ENCODE measurements at regions not wholly inside any gene's neighbourhood (a gene's known extent, or its start where the extent isn't known, plus 50 kb on each side); places are given as distances from the start of the nearest gene placed in this dataset.
"Not testable (repeated sequence)": the region's sequence is repeated elsewhere in the genome, so short reads cannot be mapped to it uniquely, and the experiment has no call there.

DNA sequence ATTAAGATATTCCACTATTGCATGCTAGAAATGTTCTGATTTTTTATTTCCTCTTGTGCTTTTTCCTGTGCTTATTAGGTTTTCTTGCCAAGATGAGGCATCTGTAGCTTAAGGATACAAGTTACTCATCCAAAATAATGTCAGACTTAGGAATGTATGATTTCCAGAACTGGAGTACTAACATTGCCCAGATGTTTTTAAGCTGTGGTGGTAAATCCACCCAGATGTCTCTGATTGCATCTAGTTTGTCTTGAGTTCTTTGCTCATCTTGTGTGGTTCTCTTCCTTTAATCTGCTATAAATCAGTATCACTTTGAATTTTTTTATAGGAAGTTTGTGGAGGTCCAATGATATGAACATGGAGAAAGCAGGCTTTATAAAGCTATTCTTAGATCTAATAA lies 337.5 kb upstream of the ZNF608 start:
- Histone ChIP-seq H3K27ac (no peak overlapping the region), H3K36me3 (no peaks in the 10 kb centered on the region), H3K4me3 (no peak overlapping the region), H3K9me3 (no peaks in the 10 kb centered on the region), H3K27me3 (no peaks in the 10 kb centered on the region), H3K4me1 (no peaks in the 10 kb centered on the region)
- in situ Hi-C loops (cut with MboI; ENCODE audit: low pct_ligation_motif_present in 1 of 4, low pct_unique_long_range_greater_than_20kb in 1 of 4, low sequenced_read_pairs in 3 of 4) (no loop called here), intact Hi-C loops (cut with DNase I; ENCODE audit: low total_unique reads) (no loop called here)
- TF ChIP-seq CTCF (IDR thresholded peaks at IDR 0.05) (no peak), POLR2AphosphoS5 (IDR thresholded peaks at IDR 0.05) (peak in 1 of 3 donors; percentile 49)
- no peak for DNase-seq

DNA sequence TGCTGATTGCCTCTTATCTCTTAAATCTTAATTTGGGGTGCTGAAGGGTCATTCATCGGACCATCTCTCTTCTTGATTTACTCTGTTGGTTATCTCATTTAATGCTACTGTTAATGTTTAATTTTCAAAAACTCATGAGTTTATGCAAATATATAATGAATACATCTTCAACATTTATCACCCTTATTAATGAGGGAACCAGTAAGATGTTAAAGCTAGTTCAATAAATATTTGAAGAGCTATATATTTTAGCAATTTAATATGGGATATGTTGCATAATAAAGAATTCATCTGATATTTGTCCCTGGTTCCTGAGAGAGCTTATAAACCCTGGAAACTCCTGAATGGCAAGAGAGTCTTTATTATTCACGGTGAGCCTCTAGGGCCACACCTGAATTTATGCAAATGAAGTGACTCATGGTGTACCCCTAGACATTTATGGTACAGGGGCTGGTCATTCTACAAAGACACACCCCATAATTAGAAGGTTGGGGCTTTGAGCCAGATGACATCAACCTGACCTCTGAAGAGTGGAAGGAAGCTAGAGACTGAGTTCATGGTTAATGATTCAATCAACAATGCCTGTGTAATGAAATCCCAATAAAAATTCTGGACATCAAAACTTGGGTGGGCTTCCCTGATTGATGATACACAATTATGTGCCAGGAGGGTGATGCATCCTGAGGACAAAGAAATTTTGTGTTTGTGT lies 339.5 kb upstream of the ZNF608 start:
- H3K9me3 ChIP-seq: no peaks in the 10 kb centered on the region
- no peak overlapping the region for H3K4me3 ChIP-seq
- 33 to 59% methylated on average over 2 of the region's 2 CpGs for WGBS, 2 donors (ENCODE audit: low coverage in 1 of 2)
- in situ Hi-C loops (cut with MboI; ENCODE audit: low pct_ligation_motif_present in 1 of 4, low pct_unique_long_range_greater_than_20kb in 1 of 4, low sequenced_read_pairs in 3 of 4): no loop called here
- no peaks in the 10 kb centered on the region for H3K4me1 ChIP-seq
- intact Hi-C loops (cut with DNase I; ENCODE audit: low total_unique reads): no loop called here
- DNase-seq: no peak
- no peaks in the 10 kb centered on the region for H3K27me3 ChIP-seq
- no peaks in the 10 kb centered on the region for H3K36me3 ChIP-seq
- H3K27ac ChIP-seq: no peak overlapping the region
- TF ChIP-seq EP300 (IDR thresholded peaks at IDR 0.05; ENCODE audit: low read depth): no peak
- no peak for TF ChIP-seq POLR2A (IDR thresholded peaks at IDR 0.05)
- no peak for TF ChIP-seq CTCF (IDR thresholded peaks at IDR 0.05)
- TF ChIP-seq POLR2AphosphoS5 (IDR thresholded peaks at IDR 0.05): no peak

- Histone ChIP-seq H3K27ac (no peak overlapping the region), H3K9me3 (no peaks in the 10 kb centered on the region), H3K4me1 (no peaks in the 10 kb centered on the region), H3K27me3 (no peaks in the 10 kb centered on the region), H3K36me3 (no peaks in the 10 kb centered on the region), H3K4me3 (no peak overlapping the region)
- DNase-seq: no peak
- TF ChIP-seq POLR2AphosphoS5 (IDR thresholded peaks at IDR 0.05) (no peak), CTCF (IDR thresholded peaks at IDR 0.05) (no peak), EP300 (IDR thresholded peaks at IDR 0.05; ENCODE audit: low read depth) (no peak), POLR2A (IDR thresholded peaks at IDR 0.05) (no peak)
- intact Hi-C loops (cut with DNase I; ENCODE audit: low total_unique reads) (no loop called here), in situ Hi-C loops (cut with MboI; ENCODE audit: low pct_ligation_motif_present in 1 of 4, low pct_unique_long_range_greater_than_20kb in 1 of 4, low sequenced_read_pairs in 3 of 4) (no loop called here)
- WGBS, 2 donors (ENCODE audit: low coverage in 1 of 2): 96 to 99% methylated on average over 3 to 17 of the region's 27 CpGs
Measured at GRCh38 chr5:125088522-125089105, 342.2 kb upstream of the ZNF608 start.

- H3K27me3 ChIP-seq; intact Hi-C loops (cut with DNase I; ENCODE audit: low total_unique reads); H3K4me3 ChIP-seq; H3K4me1 ChIP-seq; H3K27ac ChIP-seq; H3K9me3 ChIP-seq; in situ Hi-C loops (cut with MboI; ENCODE audit: low pct_ligation_motif_present in 1 of 4, low pct_unique_long_range_greater_than_20kb in 1 of 4, low sequenced_read_pairs in 3 of 4); H3K36me3 ChIP-seq; DNase-seq: not testable (repeated sequence)
- 50 to 84% methylated on average over 2 to 3 of the region's 3 CpGs for WGBS, 2 donors (ENCODE audit: low coverage in 1 of 2)
Measured at GRCh38 chr5:125092138-125092537, 345.7 kb upstream of the ZNF608 start.

GRCh38 chr5:125093776-125094175 lies 347.3 kb upstream of the ZNF608 start:
- 88 to 92% methylated on average over 3 of the region's 3 CpGs for WGBS, 2 donors (ENCODE audit: low coverage in 1 of 2)
- H3K4me3 ChIP-seq: no peak overlapping the region
- H3K27ac ChIP-seq: no peak overlapping the region
- DNase-seq: no peak
- no peaks in the 10 kb centered on the region for H3K4me1 ChIP-seq
- intact Hi-C loops (cut with DNase I; ENCODE audit: low total_unique reads) (no loop called here), in situ Hi-C loops (cut with MboI; ENCODE audit: low pct_ligation_motif_present in 1 of 4, low pct_unique_long_range_greater_than_20kb in 1 of 4, low sequenced_read_pairs in 3 of 4) (no loop called here)
- TF ChIP-seq POLR2AphosphoS5 (IDR thresholded peaks at IDR 0.05) (no peak), POLR2A (IDR thresholded peaks at IDR 0.05) (no peak), CTCF (IDR thresholded peaks at IDR 0.05) (no peak), EP300 (IDR thresholded peaks at IDR 0.05; ENCODE audit: low read depth) (no peak)
- H3K36me3 ChIP-seq: no peaks in the 10 kb centered on the region
- peaks cover 0 to 9% of the 10 kb centered on the region in 2 donors for H3K9me3 ChIP-seq
- H3K27me3 ChIP-seq: no peaks in the 10 kb centered on the region
